Parathyroid adenoma (tissue), 2 donors: ENCODE measurements at regions not wholly inside any gene's neighbourhood (a gene's known extent, or its start where the extent isn't known, plus 50 kb on each side); places are given as distances from the start of the nearest gene placed in this dataset.

Experiments used
- H2AFZ ChIP-seq: fragments of 300-600 bp; sonication (generic); one replicate; pipeline ENCODE4 v1.7.0; 2017; ENCODE audit warnings: antibody characterized with exemption, mild to moderate bottlenecking
- H3K27ac ChIP-seq: fragments of 300-600 bp; sonication (generic); one replicate; pipeline ENCODE4 v1.7.0; 2017
- H3K27me3 ChIP-seq: fragments of 300-600 bp; sonication (generic); one replicate; pipeline ENCODE4 v1.7.0; 2017; ENCODE audit warnings: low read length; ENCODE audit not compliant: control insufficient read depth, insufficient read depth
- H3K36me3 ChIP-seq: fragments of 300-600 bp; sonication (generic); one replicate; pipeline ENCODE4 v1.7.0; 2017; ENCODE audit warnings: low read length; ENCODE audit not compliant: control insufficient read depth, insufficient read depth
- H3K4me1 ChIP-seq: fragments of 300-600 bp; sonication (generic); one replicate; pipeline ENCODE4 v1.7.0; 2017; ENCODE audit warnings: control low read depth
- H3K4me2 ChIP-seq: fragments of 300-600 bp; sonication (generic); one replicate; pipeline ENCODE4 v1.7.0; 2017; ENCODE audit warnings: low read length
- H3K4me3 ChIP-seq: fragments of 300-600 bp; sonication (generic); one replicate; pipeline ENCODE4 v1.7.0; 2017; ENCODE audit warnings: low read depth, low read length
- H3K79me2 ChIP-seq: fragments of 300-600 bp; sonication (generic); one replicate; pipeline ENCODE4 v1.7.0; 2017; ENCODE audit warnings: control low read depth
- H3K9ac ChIP-seq: fragments of 300-600 bp; sonication (generic); one replicate; pipeline ENCODE4 v1.7.0; 2017; ENCODE audit warnings: mild to moderate bottlenecking
- H3K9me3 ChIP-seq: fragments of 300-600 bp; sonication (generic); one replicate; pipeline ENCODE4 v1.7.0; 2017; ENCODE audit warnings: low read length; ENCODE audit not compliant: control insufficient read depth
- CTCF ChIP-seq: fragments of 300-600 bp; sonication (generic); IDR thresholded peaks from one replicate; pipeline ENCODE4 v1.7.0; 2017; ENCODE audit warnings: antibody characterized with exemption, mild to moderate bottlenecking
- donor health status: primary hyperparathyroidism.

GRCh38 chr5:1701216-1701864 lies 98.3 kb downstream of the MRPL36 start:
- Histone ChIP-seq H3K4me3 (no peak overlapping the region), H3K4me1 (no peaks in the 10 kb centered on the region), H3K36me3 (no peaks in the 10 kb centered on the region), H3K4me2 (no peak overlapping the region), H2AFZ (no peak overlapping the region), H3K9me3 (no peaks in the 10 kb centered on the region), H3K79me2 (no peaks in the 10 kb centered on the region), H3K9ac (no peak overlapping the region), H3K27ac (no peak overlapping the region), H3K27me3 (no peaks in the 10 kb centered on the region)
- no peak for TF ChIP-seq CTCF

GRCh38 chr5:1699394-1699793 lies 100.2 kb downstream of the MRPL36 start:
- Histone ChIP-seq H2AFZ (no peak overlapping the region), H3K9ac (no peak overlapping the region), H3K79me2 (no peaks in the 10 kb centered on the region), H3K27ac (no peak overlapping the region), H3K4me2 (no peak overlapping the region), H3K9me3 (no peaks in the 10 kb centered on the region), H3K27me3 (no peaks in the 10 kb centered on the region), H3K36me3 (no peaks in the 10 kb centered on the region), H3K4me3 (no peak overlapping the region), H3K4me1 (no peaks in the 10 kb centered on the region)
- TF ChIP-seq CTCF: no peak

DNA sequence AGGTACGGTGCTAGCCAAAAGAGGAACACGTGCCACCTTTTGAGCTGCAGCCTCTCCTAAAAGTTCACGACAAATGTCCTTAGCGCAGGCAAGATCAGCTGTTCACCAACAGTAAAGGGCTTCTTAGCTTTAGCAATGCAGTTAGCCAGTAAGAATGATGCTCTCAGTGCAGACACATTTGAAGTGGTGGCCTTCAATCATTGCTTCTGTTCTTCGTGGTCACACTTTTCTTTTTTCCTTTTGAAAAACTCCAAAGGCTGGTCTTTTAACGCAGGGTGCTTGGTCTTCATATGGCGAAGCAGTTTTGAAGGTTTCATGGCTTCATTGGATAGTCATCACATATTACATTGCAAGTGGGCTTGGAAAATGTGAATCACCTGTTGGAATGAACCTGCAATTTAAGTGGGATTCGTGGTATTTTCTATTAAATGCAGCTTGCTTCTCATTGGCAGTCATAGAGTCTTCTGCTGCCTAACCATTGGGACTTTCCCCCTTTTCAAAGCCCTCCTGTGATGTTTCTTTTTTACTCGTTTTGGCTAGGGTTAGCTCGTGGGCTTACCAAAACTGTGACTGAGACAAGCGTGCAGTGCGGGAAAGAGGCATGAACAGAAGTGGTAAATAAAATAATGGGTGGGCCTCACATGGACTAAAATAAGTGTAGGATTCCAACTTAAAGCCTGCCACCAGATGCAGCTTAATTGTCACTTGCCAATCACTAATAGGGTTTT lies 100.9 kb downstream of the MRPL36 start:
- Histone ChIP-seq H3K79me2 (no peaks in the 10 kb centered on the region), H2AFZ (no peak overlapping the region), H3K4me1 (no peaks in the 10 kb centered on the region), H3K4me3 (no peak overlapping the region), H3K4me2 (no peak overlapping the region), H3K27me3 (no peaks in the 10 kb centered on the region), H3K27ac (no peak overlapping the region), H3K9ac (no peak overlapping the region), H3K9me3 (no peaks in the 10 kb centered on the region), H3K36me3 (no peaks in the 10 kb centered on the region)
- no peak for TF ChIP-seq CTCF

DNA sequence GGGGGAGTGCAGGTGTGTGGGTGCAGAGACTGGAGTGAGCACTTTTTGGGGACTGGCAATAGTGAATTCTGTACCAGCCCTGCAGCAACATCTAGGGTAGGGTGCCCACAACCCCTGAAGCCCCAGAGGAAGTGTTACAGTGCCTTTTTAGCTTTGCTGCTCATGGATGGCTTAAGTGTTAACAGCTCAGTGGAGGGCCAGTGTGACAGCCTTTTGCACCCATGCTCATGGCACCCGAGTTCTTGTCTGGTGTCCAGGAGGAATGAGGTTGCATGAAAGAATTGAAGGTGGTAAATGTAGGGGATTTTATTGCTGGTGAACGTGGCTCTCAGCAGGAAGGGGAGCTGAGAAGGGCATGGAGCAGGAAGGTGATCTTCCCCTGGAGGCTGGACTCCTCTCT lies 107.3 kb downstream of the MRPL36 start:
- Histone ChIP-seq H2AFZ (no peak overlapping the region), H3K4me1 (no peaks in the 10 kb centered on the region), H3K9me3 (no peaks in the 10 kb centered on the region), H3K4me2 (no peak overlapping the region), H3K4me3 (no peak overlapping the region), H3K27ac (no peak overlapping the region), H3K36me3 (no peaks in the 10 kb centered on the region), H3K79me2 (no peaks in the 10 kb centered on the region), H3K9ac (no peak overlapping the region), H3K27me3 (no peaks in the 10 kb centered on the region)
- no peak for TF ChIP-seq CTCF
